ENCODE measurements at regions not wholly inside any gene's neighbourhood (a gene's known extent, or its start where the extent isn't known, plus 50 kb on each side); places are given as distances from the start of the nearest gene placed in this dataset.

DNA sequence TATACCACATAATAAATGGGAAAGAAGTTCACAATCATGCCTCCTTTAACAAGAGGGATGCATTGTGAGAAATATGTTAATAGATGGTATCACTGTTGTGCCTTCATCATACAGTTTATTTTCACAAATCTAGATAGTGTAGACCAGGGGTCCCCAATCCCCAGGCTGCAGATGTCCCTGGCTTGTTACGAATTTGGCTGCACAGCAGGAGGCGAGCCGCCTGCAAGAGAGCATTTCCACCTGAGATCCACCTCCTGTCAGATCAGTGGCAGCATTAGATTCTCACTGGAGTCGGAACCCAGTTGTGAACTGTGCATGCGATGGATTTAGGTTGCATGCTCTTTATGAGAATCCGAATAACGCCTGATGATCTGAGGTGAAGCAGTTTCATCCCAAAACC is 361.9 kb upstream of the ZWINT start:
- no peak for DNase-seq

DNA sequence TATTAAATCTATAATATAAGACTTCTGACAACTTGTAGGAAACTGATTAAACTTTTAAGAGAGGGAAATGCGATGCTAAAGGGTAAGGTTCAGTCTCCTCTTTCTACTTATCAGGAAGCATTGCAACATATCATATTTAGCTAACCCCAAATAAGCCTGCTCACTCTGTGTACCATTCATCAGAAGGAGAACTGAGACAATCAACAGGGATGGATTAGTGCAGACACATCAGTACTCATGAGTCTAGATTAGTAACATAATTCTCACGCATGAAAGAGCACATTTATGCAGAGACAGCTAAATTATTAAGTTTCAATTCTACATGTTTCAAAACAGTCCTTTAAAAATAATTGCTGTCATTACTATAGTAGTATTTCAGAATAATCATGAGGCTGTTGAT is 354.2 kb upstream of the ZWINT start:
- DNase-seq, result no peak

DNA sequence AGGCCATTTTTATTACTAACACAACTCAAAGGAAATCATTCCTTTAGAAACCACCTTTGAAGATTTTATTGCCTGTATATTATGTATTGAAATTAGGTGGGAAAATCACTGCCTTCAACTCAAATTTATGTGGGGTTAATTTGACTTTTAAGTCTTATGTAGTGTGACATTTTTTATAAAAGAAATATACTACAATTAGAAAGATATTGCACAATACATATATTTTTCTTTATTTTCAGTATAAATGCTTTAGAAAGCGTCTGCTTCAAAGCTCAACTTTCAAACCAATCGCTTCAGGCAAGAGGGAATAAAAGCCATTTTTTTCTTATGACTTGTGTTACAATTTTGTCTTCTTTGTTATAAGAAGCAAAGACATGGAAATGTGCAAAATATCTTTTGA is 337.4 kb upstream of the ZWINT start:
- DNase-seq, result no peak

DNA sequence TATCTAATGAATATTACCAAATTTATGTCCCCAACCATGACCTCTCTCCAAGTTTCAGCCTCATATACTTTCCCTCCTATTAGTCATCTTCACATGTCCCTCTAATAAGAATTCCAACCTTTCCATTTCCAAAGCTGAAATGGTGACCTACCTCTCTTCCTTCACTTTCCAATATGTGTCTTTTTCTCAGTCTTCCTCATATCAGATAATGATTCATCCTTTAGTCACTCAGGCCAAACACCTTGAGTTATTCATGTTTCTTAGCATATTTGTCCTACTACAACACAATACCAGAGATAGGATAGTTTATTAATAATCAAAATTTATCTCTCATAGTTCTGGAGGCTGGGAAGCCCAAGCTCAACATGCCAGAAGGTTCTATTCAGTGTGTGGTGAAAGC is 318.5 kb upstream of the ZWINT start:
- DNase-seq, result no peak

DNA sequence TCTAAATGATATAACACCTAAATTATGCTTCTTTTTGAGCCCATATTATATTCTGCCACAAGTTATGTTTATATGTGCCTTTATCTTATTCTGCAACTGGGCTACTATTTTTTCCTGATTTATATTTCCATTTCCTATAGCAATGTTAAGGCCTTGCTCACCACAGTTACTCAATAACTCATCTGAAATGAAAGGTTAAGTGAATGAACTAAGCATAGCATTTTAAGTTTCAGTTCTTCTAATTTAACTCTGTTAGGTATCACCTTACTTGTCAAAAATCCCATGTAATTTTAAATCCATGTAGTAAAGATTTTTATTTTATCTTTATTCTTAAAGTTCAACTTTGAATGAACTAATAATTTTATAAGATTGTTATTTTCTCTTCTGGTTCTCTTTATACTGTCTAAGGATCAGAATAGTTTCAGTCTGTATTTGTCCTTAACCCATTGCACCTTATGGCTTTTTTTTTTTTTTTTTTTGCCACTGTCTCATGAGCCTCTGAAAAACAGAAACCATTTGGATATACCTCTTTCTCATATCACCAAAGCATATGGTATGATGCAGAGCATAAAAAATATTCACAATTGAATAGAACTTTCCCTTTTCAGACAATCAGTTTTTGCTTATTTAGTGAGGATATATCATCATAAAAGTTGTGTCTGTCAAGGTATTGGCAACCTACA is 301.8 kb upstream of the ZWINT start:
- DNase-seq, result no peak

DNA sequence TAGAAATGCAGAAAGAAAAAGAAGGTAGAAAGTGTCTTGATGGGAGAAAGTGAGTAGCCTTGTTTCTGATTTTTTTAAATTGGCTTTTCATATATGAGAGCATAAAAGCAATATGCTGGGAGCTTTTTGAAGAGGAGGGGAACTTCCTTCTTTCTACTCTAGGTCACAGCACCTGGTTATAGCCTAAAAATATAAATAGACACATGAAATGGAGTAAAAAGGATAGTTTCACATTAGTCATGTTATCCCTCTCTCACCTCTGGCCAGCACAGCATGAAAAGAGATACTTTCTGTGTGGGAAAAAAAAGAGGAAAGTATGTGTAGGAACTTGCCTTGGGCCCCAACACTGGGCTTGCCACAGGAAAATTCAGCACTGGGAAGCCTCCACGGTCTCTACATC is 292.2 kb upstream of the ZWINT start:
- DNase-seq, result no peak

DNA sequence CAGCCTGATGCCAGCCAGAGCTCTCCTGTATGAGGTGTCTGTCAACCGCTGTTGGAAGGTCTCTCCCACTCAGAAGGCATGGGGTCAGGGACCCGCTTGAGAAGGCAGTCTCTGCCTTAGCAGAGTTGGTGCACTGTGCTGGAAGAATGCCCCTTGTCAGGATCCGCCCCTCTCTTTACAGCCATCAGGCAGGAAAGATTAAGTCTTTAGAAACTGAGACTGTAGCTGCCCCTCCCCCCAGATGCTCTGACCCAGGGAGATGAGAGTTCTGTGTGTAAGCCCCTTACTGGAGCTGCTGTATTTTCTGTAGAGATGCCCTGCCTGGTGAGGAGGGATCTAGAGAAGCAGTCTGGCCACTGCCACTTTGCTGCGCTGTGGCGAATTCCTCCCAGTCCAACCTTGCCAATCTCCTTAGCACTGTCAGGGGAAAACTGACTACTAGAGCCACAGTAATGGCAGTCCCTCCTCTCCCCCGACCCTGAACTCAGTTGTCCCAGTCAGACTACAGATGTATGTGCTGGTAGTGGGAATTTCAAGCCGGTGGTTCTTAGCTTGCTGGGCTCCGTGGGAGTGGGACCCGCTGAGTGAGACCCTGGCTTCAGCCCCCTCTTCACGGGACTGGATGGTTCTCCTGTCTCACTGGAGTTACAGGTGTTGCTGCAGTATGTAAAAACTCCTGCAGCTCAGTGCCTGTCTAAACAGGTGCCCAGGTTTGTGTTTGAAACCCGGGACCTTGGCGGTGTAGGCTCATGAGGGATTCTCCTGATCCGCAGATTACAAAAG is 285.5 kb upstream of the ZWINT start:
- DNase-seq, result no peak

DNA sequence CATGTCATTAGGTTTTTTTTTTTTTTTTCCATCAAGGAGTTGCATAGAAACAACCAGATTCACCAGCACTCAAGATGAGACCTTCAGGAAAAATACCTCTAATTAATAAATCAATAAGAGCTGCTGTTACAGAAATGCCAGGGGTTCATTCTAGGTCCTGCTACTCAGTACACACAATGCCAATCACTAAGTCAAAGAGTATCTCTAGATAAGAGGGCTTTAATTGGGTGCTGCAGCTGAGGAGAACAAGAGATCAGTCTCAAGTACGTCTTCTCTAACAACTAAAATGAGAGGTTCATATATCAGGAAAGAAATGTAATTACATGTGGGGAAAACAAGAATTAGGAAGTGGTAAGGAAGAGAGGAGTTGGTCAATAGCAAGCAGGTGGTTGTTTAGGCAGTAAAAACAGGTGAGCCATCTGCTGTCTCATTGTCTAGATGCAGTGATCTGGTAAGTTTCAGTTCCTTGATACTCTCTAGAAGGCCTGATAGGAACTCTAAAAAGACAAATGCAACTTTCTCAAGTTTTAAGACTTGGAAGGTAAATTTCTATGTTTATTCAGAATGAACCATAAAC is 272.9 kb upstream of the ZWINT start:
- no peak for DNase-seq

DNA sequence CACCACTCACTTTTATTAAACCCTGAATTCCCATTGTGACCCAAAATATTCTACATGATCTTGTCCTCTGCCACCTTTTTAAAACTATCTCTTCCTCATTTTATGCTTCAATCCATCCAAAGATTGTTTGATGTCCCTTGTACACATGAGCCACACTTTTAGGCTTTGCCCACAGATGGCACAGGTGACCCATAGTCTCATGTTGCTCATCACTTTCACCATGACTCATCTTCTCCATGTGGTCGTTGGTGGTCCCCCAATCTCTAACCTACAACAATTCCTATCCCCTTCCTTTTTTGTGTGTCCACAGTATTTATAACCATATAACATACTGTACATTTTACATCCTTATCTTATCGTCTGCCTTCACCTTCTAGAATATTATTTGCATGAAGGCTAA is 271.5 kb upstream of the ZWINT start:
- DNase-seq, result no peak

DNA sequence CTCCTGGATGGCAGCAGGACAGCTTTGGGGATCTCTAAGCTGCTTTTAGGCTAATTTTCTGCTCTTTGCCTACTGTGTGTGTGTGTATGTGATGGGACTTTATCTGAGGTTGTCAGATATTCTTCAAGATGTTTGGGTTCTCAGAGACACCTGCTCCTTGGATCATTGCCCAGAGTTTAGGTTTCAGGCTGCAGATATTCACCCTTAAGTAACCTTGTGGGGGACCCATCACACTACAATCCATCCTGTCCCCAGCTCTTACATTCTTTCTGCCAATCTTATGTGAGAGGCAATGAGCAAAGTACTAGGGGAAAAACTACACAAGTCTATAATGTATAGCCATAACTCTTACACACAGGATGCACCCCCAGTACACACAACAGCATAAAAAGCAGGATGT is 263.0 kb upstream of the ZWINT start:
- no peak for DNase-seq

DNA sequence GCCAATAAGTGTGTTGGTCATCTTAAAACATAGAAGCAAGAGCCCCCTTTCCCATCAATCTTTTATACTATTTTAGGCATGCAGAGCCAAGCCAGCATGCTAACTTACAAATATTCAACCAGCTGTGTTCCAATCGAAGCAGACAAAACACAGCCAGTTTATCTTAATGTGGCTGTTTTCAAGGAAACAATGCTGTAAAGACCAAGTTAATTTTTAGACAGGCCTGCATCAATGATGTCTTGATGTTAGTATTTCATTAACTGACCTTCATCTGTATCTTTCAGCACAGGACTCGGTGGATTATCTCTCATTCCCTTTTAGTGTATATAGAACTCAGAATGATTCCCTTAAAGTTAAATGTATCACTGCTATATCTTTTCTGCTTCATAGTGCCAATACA is 262.0 kb upstream of the ZWINT start:
- no peak for DNase-seq

DNA sequence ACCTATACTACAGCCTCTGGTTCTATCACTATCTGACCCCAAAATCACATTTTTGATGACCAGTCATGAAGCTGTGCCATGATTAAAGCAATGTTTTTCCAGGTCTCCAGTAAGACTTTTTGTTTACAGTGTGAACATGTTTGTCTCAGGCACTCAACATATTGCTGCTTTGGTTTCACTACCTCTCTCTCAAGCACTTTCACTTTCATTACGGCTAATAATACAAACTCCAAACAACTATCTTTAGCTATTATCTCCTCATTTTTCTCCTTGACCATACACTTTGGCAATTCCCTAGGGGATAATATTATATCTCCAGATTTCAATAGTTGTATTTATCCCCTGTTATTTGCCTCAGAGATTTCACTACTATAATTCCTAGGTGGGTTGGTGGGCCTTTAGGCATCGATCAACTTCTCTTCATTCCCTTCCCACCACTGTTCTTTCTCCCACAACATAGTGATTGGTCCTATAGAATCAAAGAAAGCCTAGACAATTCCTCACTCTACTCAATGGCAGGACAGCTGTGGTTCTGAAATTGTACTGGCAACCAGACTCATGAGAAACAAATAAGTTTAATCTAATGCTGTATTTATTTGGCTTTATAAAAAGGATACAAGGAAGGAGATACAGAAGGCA is 261.4 kb upstream of the ZWINT start:
- no peak for DNase-seq

DNA sequence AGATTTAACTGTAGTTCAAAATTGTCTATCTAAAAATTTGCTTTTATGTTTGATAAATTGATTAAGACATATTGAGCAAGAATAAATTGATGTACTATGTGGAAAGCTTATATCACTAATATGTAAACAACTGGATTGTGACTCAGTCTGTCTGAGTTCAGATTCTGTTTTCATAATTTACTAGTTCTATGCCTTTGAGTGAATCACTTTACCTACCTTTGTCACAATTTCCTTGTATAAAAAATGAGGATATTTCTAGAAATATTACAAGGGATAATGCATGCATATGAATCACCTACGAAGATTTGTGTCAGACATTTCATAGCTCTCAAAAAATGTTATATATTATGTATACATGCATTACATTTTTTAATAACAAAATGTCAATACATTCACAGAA is 245.1 kb upstream of the ZWINT start:
- no peak for DNase-seq

DNA sequence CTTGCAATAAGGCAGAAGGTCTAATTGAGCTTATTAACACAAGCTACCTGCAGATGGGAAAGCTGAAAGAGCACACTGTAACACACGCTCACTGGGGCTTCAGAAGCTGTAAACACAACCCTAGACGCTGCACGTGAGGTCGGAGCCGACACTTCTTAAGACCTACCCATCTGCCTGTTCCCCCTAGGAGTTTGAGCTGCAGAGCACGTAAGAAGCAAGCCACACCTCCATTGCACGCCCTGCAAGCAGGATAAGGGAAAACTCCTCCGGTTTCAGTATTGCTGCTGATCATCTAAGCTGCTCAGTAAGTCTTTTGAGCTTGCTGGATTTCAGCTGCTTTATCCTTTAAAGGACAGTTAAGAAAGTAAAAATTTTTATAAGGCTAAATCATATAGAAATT is 244.0 kb upstream of the ZWINT start:
- DNase-seq, result no peak

DNA sequence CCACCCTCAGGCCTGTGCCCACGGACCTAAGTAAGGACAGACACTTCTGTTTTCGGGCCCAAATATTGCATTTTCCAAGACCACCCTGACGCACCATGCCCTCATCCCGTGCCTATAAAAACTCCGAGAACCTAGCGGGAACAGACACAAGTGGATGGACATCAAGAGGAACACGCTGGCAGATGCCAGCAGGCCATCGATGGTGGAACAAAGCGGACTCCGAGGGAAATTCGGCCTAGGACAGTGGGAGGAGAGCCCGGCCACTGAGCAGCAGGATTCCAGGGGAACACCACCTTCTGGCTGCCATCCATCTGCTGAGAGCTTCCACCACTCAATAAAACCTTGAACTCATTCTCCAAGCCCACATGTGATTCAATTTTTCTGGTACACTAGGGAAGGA is 243.6 kb upstream of the ZWINT start:
- DNase-seq, result no peak

DNA sequence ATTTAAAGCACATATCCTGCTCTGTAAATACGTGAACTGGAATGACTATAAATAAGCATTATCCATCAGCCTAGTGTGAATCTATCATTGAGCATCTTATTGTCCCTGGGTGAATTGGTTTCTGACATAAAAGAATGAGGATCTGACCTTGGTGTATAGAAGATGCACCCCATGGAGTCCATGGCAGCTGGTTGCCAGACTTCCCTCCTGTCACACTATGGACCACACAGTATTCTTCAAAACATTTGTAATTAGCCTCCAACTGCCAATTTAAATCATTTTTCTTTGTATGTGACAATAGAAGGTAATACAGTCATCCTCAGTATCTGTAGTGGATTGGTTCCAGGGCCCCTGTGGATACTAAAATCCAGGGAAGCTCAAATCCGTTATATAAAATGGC is 238.1 kb upstream of the ZWINT start:
- no peak for DNase-seq

DNA sequence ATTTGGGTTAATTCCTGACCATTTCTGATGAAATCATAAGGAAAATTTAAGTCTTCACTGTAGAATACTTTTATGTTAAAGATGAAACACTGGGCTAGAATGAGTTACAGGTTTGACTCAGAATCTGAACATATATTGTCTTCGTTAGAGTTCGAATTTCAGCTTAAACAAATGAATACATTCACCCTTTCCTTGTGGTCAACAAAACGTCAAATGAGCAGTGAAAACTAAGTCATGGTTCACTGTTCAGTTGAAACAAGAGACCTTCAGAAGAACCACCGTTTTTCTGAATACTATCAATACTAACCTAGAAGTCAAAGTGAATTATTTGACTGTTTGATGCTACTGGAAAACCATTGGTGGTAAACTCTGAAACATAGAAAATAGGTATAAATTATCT is 235.2 kb upstream of the ZWINT start:
- no peak for DNase-seq

DNA sequence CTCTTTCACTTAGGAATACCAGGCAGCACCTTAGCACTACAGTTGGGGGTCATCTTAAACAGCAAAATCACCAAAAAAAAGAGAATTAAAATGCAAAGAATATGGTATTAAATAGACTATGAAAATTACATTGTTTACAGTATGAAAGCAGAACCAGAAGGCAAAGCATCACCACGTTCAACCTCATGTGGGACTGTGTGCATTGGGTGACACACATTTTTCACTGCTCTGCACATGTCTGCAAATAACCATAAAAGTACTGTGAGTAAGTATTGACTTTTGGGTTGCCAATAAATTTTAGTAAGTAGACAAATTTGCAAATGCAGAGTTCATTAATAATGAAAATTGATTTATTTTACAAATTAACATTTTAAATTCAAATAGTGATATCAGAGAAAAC is 232.1 kb upstream of the ZWINT start:
- DNase-seq, result no peak

DNA sequence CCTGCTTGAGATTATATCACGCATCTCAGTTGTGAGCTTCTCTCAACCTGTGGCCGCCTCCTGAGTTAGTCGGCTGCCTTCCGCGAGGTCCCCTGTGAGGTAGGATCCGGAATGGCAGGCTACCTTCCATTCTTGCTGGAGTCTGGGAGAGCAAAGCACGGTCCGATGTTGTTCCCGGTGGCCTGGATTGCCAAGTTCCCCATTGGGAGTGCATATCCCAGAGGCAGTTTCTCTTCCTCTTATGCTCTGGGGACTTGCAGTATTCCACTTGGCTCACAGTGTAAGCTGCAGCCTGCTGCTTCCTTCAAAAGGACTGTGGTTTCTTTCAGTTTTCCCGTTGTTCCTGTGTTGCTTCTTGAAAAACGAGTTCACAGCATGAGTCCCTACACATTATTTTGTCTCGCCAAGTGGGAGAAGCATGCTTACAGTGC is 225.4 kb upstream of the ZWINT start:
- DNase-seq, result no peak

DNA sequence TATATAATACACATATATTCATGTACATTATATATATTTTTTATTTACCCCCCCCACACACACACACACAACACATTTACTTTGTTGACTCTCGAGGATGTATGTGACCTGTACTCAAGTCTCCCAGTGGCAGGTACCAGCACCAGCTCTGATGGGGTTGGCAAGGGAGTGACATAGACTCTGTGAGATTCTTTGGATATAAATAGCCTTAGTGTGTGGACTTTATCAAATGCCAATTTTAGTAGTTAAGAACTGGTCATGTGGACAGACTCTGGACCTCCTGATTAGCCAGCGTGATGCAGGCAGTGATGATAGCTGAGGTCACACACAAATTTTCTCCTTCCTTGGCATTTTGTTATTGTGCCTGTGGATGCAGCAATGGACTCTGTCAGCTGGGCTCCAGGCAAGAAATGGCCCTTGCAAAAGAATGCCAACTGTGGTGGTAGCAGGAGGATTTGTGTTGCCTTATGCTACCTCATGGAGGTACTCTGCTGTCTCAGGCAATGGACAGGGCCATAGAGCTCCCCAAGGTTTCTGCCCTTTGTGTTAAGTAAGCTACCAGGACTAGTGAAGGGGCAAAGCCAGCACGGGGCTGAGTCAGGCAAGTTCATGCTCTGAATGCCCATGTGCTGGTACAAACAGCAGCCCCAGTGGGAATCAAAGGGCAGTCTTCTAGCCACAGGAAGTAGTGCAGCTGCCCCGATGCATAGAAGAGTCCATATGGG is 224.6 kb upstream of the ZWINT start:
- DNase-seq, result no peak

DNA sequence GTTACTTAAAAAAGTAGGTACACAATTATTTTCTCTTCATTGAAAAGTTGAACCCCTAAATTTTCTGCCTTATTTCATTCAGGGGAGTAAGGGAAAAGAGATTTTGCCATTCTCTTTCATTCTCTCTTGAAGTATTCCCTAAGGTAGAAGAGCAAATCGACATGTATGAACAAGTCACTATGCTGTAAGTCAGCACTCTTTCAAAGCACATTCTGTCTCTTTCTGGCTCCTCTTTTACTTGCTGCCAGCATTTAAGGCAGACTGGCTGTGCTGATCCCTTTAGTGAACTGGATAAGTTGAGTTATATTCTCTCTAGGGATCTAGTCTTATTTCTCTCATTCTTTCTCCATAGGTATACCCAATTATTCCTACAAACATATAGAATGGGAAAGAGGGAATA is 222.3 kb upstream of the ZWINT start:
- DNase-seq, result no peak

DNA sequence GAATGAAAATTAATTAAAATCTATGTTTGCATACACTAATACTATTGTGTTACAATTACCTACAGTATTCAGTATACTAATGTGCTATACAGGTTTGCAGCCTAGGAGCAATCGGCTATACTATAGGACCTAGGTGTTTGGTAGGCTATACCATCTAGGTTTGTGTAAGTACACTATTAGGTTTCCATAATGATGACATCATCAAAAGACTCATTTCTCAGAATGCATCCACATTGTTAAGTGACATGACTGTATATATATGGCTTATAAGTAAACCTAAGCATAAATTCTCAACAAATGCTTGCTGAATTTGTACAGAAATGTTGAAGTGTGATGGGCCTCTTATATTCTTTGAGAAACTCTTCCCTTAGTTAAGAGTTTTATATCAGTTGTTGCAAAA is 206.5 kb upstream of the ZWINT start:
- no peak for DNase-seq

DNA sequence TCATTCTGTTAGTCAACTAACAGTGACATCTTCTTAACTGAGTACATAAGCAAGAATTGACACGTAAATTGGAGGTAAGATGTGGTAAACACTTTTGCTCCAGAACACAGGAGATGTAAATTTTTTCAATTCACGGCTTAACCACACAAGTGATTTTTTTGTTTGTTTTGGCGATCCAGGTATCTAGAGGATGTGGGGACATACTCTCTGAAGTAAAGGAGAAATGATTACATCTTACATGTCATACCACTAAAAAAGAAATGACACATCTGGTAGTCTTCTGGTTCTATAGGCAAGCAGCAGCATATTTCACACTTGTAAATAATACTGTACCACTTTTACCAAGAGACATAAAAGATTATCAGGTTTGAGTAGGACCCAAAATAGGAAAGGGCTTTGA is 200.3 kb upstream of the ZWINT start:
- DNase-seq, result no peak

Data from stimulated activated CD8-positive, alpha-beta memory T cell treated with anti-CD3 and anti-CD28 coated beads, Interleukin-4, amount 100 ng/mL, for 48 hours (primary cell).